Esophagus squamous epithelium (tissue), 4 donors: ENCODE measurements at regions not wholly inside any gene's neighbourhood (a gene's known extent, or its start where the extent isn't known, plus 50 kb on each side); places are given as distances from the start of the nearest gene placed in this dataset.

Source experiments
- CTCF ChIP-seq, 6 experiments: fragments of 450-650 bp in 4 of 6; fragments of 200-600 bp in 2 of 6; sonication (generic) in 2 of 6; IDR thresholded peaks; one replicate each; pipeline ENCODE4 v1.5.1; 2016 to 2019; ENCODE audit warnings: antibody characterized with exemption in 6 of 6, mild to moderate bottlenecking in 4 of 6, moderate library complexity in 4 of 6
- POLR2A ChIP-seq, 4 donors: fragments of 450-650 bp; IDR thresholded peaks; one replicate each; pipeline ENCODE4 v1.6.1; 2017; ENCODE audit warnings: antibody characterized with exemption in 4 of 4, mild to moderate bottlenecking in 4 of 4, moderate library complexity in 3 of 4

GRCh38 chr18:22021701-22022100 is 147.7 kb upstream of the GATA6 start:
- no peak for TF ChIP-seq CTCF (IDR thresholded peaks at IDR 0.05)
- TF ChIP-seq POLR2A (IDR thresholded peaks at IDR 0.05): no peak
